DOHH2 (cell line): ENCODE measurements at regions not wholly inside any gene's neighbourhood (a gene's known extent, or its start where the extent isn't known, plus 50 kb on each side); places are given as distances from the start of the nearest gene placed in this dataset.

Source experiments
- EZH2phosphoT487 ChIP-seq: fragments of 200-600 bp; sonication (generic); IDR thresholded peaks from 2 replicates; pipeline ENCODE4 v1.6.1; 2017; ENCODE audit warnings: borderline replicate concordance, mild to moderate bottlenecking, antibody characterized with exemption, low read length, moderate library complexity, mixed read lengths
- TF ChIP-seq, protein P1 (sequence below): fragments of 200-600 bp; sonication (generic); IDR thresholded peaks from one replicate; pipeline ENCODE4 v1.5.1; 2014; ENCODE audit warnings: antibody characterized with exemption, mild to moderate bottlenecking, low read depth, low read length; ENCODE audit not compliant: poor library complexity, severe bottlenecking

- TF ChIP-seq, protein P1, sequence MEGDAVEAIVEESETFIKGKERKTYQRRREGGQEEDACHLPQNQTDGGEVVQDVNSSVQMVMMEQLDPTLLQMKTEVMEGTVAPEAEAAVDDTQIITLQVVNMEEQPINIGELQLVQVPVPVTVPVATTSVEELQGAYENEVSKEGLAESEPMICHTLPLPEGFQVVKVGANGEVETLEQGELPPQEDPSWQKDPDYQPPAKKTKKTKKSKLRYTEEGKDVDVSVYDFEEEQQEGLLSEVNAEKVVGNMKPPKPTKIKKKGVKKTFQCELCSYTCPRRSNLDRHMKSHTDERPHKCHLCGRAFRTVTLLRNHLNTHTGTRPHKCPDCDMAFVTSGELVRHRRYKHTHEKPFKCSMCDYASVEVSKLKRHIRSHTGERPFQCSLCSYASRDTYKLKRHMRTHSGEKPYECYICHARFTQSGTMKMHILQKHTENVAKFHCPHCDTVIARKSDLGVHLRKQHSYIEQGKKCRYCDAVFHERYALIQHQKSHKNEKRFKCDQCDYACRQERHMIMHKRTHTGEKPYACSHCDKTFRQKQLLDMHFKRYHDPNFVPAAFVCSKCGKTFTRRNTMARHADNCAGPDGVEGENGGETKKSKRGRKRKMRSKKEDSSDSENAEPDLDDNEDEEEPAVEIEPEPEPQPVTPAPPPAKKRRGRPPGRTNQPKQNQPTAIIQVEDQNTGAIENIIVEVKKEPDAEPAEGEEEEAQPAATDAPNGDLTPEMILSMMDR, result no peak
- no peak for TF ChIP-seq EZH2phosphoT487
These were observed 509.0 kb upstream of the CXADR start for GRCh38 chr21:17003763-17004373.
